NCI-H1092 treated with DMSO at 0.1 percent for 48 hours (cell line): ENCODE measurements at regions not wholly inside any gene's neighbourhood (a gene's known extent, or its start where the extent isn't known, plus 50 kb on each side); places are given as distances from the start of the nearest gene placed in this dataset.

Source experiments
- DNase-seq: peaks from one replicate; lab custom pipeline; 2025; lab: John Stamatoyannopoulos, UW

DNA sequence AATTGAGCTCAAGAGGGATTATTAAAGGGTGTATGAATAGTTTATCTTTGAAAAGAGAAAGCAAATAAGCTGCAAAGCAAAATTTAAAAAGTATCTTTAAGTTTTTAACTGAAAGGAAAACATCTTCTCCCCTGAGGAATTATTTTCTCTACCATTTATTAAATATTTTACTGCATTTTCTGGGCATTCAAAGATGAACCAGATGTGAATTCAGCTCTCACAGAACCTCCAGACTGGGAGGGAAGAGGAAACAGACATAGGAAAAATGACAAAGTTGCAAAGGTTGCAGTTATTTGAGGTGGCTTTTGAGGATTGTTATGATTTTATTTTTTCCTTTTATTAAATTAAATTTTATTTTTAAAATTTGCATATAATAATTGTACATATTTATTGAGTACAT, 122.7 kb upstream of the SESN3 start:
- no peak for DNase-seq

DNA sequence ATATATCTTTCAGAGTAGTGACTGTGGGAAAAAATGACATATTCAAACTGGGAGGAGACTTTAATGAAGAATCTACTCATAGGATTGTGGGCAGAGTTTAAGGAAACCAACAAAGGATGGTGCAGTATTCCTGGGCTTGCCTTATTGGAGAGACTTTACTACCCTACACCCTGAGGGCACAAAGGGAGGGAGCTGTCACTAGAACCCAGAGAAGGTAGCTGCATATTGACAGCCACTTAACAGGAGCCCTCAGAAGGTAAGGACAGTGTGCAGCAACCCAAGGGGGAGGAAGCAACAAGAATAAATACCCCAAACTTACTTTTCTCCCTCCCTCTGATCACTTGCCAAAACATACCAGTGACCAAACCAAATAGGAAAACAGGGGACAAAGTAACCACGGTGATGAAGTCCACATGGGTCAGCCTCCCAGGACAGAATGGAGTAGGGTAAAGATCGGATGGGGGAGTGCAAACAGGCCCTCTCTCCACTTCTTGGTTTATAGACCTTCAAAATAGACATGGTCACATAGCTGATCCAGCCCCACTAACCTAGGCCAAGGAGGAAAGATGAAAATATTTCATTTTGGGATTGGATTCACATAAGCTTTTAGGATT, 121.8 kb upstream of the SESN3 start:
- DNase-seq: no peak

DNA sequence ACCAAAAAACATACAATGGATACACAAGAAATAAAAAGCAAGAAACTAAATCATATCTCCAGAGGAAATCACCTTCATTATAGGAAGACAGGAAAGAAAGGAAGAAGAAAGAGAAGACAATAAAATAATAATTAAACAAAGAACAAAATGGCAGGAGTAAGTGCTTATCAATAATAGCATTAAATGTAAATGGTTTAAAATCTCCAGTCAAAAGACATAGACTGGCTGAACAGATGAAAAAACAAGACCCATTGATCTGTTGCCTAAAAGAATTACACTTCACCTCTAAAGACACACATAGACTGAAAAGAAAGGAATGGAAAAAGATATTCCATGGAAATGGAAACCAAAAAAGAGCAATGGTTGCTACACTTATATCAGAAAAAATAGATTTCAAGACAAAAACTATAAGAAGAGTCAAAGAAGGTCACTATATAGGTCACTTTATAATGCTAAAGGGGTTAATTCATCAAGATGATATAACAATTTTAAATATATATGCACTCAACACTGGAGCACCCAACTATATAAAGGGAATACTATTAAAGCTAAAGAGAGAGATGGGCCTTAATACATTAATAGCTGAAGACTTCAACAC, 118.4 kb upstream of the SESN3 start:
- no peak for DNase-seq

DNA sequence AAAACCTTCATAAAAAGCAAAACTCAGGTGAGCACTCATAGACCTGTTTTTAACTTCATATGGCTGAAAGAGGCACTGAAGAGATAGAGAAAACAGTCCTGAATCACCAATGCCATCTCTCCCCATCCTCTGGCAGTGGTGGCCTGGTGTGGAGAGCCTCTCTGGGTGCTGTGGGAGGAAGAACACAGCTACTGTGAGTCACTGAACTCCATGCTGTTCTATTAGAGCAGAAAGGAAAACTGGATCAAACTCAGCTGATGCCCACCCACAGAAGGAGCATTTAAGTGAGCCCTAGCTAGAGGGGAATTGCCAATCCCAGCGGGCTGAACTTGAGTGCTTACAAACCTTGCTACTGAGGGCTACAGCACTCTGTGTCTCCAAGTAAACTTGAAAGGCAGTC, 115.3 kb upstream of the SESN3 start:
- no peak for DNase-seq

DNA sequence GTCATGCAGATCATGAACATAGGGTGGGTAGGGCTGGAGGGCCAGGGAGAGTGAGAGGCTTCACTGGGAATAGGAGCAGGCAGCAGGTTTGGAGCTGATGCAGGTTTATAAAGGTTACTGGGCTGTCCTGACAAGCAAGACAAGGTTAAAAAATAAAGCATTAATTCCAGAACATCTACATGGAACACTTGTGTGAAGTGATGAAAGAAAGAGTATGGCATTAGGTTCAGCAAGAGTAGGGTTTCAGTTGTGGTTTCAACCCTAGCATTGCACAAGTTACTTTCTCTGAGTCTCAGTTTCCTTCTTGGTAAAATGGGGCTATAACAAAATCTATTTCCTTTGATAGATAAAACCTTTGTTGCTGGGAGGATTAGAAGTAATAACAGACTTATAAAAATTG, 114.6 kb upstream of the SESN3 start:
- no peak for DNase-seq

- no peak for DNase-seq
Measured at GRCh38 chr11:95344932-95345642, 114.1 kb upstream of the SESN3 start.

DNA sequence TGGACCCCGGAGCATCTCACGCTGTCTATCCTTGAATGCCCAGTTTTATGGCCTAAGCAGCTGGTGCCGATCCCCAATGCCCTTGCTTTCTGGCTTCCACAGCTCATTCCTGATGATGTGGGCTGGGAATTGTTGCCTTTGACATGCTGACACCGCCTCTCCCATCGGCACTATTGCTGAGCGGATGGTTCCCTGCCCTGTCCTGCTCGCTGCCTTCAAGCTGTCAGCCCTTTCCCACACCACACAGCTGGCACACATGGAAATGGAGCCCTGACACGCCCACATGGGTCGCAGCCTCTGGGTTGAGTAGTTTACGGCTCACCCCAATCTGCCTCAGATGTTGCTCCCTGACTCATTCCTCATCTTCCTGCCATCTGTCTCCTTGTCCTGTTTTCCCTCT, 110.2 kb upstream of the SESN3 start:
- no peak for DNase-seq

DNA sequence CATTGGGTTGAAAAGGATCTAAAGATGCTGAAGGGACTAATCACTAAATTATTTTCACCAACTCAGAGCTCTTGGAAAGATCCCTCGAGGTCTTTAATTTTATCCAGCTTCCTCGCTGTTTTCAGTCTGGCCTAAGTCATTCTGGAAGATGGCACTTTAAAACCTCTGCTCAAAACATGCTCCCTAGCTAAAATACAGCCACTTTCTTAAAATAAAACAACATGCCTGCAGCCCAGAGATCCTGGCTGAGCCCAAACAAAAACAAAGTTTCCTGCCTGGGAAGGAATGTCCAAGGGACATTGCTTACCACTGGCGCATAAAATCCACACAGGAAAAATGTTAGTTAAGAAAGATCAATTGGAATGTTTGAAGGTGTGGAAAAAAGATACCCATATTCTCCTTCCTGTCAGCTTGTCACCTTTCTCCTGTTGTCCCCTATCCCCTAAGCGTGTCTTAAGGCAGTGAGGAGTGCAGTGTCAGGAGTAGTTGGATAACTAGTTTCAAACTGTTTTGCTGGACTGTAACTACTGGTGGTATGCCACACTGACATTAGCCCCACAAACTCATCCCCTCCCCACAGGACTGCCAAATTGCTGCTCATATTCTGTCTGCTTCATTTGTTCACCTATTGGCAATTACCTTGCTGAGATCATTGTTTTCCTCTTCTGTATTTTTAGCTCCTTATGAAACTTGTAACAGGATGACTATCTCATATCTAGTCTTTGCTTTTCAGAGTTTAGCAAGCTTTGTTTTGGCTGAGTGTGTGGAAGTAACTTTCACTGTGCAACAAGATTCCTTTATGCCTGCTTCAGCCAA, 108.3 kb upstream of the SESN3 start:
- no peak for DNase-seq

DNA sequence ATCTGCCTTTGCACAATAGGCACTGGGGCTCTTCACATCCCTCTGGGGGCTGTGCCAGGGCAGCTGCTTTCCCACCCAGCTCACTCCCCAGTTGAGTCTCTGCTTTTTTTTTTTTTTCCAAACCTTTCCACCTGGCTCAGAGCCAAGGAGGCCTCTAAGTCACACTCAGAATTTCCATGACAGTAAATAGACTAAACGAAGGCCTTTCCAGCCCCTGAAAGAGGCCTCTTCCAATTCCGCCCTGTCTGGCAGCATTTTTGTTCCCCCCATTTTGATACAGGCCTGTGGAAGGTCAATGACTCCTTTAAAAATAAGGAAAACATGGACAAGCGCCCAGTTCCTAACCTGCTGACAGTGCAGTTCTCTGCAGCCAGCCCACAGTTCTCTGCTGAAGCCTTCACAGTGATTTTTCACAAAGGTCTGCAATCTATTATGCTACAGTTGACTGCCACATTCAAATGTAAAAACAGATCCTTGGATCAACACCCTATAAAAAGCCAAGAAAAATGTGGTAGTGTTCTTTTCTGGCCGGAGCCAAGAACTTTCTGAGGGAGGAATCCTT, 107.5 kb upstream of the SESN3 start:
- peak; percentile 93 for DNase-seq

DNA sequence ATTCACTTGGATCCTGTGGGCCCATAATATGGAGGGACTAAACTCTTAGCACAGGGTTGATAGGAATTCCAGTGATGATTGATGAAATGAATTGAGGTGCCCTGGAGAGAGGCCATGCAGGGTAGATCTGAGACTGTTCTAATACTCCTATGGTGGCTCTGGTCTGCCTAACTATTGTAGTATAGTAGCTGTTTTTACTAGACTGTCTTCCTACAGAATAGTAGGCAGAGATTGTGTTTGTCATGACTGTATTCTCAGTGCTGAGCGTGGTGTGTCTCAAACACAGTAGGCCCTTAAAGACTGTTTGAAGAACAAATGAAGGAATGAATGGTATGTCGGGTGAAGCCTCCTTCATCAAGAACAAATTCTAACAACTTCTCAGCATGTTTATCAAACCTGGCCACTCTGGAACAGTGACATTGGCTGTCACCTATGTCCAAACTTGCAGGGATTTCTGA, 107.0 kb upstream of the SESN3 start:
- DNase-seq: no peak

- peak; percentile 81 for DNase-seq
Measured at GRCh38 chr11:95337175-95337957, 106.4 kb upstream of the SESN3 start.

- DNase-seq: no peak
Measured at GRCh38 chr11:95335989-95336388, 105.0 kb upstream of the SESN3 start.

DNA sequence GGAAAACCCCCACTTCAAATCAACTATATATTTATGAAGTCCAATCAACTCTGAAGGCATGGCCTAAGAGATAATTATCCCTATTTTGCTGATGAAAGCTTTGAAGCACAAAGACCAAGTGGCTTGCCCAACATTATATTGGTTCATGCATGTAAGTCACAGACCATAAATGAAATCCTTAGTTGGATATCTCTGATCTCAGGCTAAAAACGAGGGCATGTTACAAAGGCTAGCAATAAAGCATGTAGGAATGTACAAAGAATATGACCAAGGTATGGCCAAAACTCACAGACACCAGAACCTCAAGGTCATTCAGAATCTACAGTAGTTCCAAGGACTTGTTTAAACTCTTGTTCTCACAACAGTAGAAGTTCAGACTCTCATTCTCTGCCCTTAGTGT, 100.2 kb upstream of the SESN3 start:
- no peak for DNase-seq

GRCh38 chr11:95330302-95330701, 99.3 kb upstream of the SESN3 start:
- DNase-seq: peak; percentile 47

- no peak for DNase-seq
Measured at GRCh38 chr11:95327273-95327948, 96.4 kb upstream of the SESN3 start.

DNA sequence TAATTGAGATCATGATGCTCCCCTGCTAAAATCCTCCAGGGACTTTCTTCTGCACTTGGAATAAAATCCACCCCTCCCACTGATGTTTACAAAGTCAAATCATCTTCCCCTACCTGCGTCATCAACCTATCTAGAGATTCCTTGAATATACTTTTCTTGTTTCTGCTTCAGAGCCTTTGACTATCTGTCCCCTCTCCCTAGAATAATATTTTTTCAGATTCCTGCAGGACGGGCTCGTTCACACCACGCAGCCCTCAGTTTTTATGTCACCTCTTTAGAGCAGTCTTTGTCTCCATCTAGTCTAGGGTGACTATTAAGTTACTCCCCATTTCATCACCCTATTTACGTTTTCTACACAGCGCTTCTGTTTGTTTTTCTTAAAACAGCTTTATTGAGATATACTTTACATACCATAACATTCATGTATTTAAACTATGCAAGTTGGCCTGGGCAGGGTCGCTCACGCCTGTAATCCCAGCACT, 94.8 kb upstream of the SESN3 start:
- no peak for DNase-seq

DNA sequence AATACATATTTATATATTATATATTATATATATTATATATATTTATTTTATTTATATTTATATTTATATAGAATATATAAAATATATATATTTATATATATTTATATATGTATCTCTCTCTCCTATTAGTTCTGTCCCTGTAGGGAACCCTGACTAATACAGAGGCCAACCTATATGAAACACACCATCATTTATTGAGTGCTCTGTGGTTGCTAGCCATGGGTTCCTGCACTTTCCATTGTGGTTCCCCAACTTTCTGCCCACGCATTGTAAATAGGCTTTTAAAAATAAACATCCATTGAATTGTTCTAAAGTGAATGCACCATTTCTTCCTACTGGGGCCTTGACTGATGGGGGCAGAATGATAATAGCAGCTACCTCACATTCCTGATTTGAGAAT, 93.8 kb upstream of the SESN3 start:
- DNase-seq: no peak

GRCh38 chr11:95322539-95322938, 91.5 kb upstream of the SESN3 start:
- no peak for DNase-seq

DNA sequence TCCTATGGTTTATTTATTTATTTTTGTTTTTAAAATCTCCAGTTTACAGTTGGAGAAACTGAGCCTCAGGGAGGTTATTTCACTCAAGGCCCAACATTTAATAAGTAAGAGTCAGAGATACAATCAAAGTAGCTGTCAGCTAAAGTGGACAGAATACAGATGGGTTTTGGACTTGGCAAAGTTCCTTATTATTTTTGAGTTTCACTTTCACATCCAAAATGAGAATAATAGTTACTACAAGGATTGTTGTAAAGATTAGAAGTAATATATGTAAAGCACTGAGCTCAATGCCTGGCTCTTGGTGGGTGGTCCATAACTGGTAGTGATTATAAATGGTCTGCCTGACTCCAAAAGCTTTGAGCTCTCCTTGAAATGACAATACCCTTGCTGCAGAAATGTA, 87.5 kb upstream of the SESN3 start:
- DNase-seq: no peak

- DNase-seq: no peak
Measured at GRCh38 chr11:95308512-95309035, 77.6 kb upstream of the SESN3 start.

- DNase-seq: no peak
Measured at GRCh38 chr11:95307286-95307685, 76.3 kb upstream of the SESN3 start.
